Liver (tissue), 7 donors: ENCODE measurements at regions not wholly inside any gene's neighbourhood (a gene's known extent, or its start where the extent isn't known, plus 50 kb on each side); places are given as distances from the start of the nearest gene placed in this dataset.

ENCODE experiments used
- DNase-seq: peaks from one replicate; pipeline ENCODE4 v3.0.0-alpha.2; 2017; ENCODE audit warnings: low spot score
- H3K27ac ChIP-seq, 2 donors: one replicate each; pipeline ENCODE4 v1.7.0; 2013; ENCODE audit warnings: inconsistent platforms in 2 of 2, low read length in 2 of 2, control low read depth in 1 of 2, low read depth in 1 of 2, mild to moderate bottlenecking in 1 of 2
- H3K27me3 ChIP-seq, 4 donors: one replicate each; pipeline versions ENCODE4 v1.6.1 to v1.7.0; 2013; ENCODE audit warnings: low read length in 3 of 4, inconsistent platforms in 1 of 4, mild to moderate bottlenecking in 1 of 4, moderate library complexity in 1 of 4; ENCODE audit not compliant: control insufficient read depth in 4 of 4, insufficient read depth in 4 of 4
- H3K36me3 ChIP-seq, 4 donors: one replicate each; pipeline versions ENCODE4 v1.6.1 to v1.7.0; 2013; ENCODE audit warnings: low read length in 3 of 4, mild to moderate bottlenecking in 3 of 4, low read depth in 1 of 4, moderate library complexity in 1 of 4; ENCODE audit not compliant: control insufficient read depth in 4 of 4, insufficient read depth in 3 of 4
- H3K4me1 ChIP-seq, 4 donors: one replicate each; pipeline versions ENCODE4 v1.6.1 to v1.7.0; 2013; ENCODE audit warnings: low read length in 3 of 4, mild to moderate bottlenecking in 3 of 4, moderate library complexity in 1 of 4; ENCODE audit not compliant: control insufficient read depth in 4 of 4, insufficient read depth in 4 of 4
- H3K4me3 ChIP-seq, 3 donors: one replicate each; pipeline versions ENCODE4 v1.6.1 to v1.7.0; 2013; ENCODE audit warnings: low read length in 3 of 3, control low read depth in 1 of 3, low read depth in 1 of 3, mild to moderate bottlenecking in 1 of 3
- H3K9ac ChIP-seq, 2 donors: one replicate each; pipeline ENCODE4 v1.7.0; 2013; ENCODE audit warnings: low read length in 2 of 2, mild to moderate bottlenecking in 2 of 2, moderate library complexity in 2 of 2, control low read depth in 1 of 2, low read depth in 1 of 2
- H3K9me3 ChIP-seq, 4 donors: one replicate each; pipeline versions ENCODE4 v1.6.1 to v1.7.0; 2013; ENCODE audit warnings: low read length in 3 of 4; ENCODE audit not compliant: control insufficient read depth in 4 of 4
- ATF3 ChIP-seq: IDR thresholded peaks from 2 replicates; pipeline ENCODE4 v1.6.1; 2016; ENCODE audit warnings: antibody characterized with exemption
- EGR1 ChIP-seq, 2 donors: IDR thresholded peaks; 2 replicates each; pipeline ENCODE4 v1.6.1; 2016 to 2018; ENCODE audit warnings: antibody characterized with exemption in 2 of 2, low read depth in 2 of 2
- FOXA1 ChIP-seq: IDR thresholded peaks from 2 replicates; pipeline ENCODE4 v1.6.1; 2016; ENCODE audit warnings: antibody characterized with exemption
- FOXA2 ChIP-seq: IDR thresholded peaks from 2 replicates; pipeline ENCODE4 v1.6.1; 2016; ENCODE audit warnings: antibody characterized with exemption
- GABPA ChIP-seq, 2 donors: IDR thresholded peaks in 1 of 2; conservative IDR thresholded peaks in 1 of 2; 2 replicates each; pipeline ENCODE4 v1.6.1; 2016; ENCODE audit warnings: antibody characterized with exemption in 2 of 2, mild to moderate bottlenecking in 1 of 2, moderate library complexity in 1 of 2
- HNF4A ChIP-seq, 2 donors: conservative IDR thresholded peaks; 2 replicates each; pipeline ENCODE4 v1.6.1; 2016; ENCODE audit warnings: antibody characterized with exemption in 2 of 2, mild to moderate bottlenecking in 2 of 2
- HNF4G ChIP-seq: IDR thresholded peaks from 2 replicates; pipeline ENCODE4 v1.6.1; 2016; ENCODE audit warnings: antibody characterized with exemption
- JUND ChIP-seq, 2 donors: IDR thresholded peaks; 2 replicates each; pipeline ENCODE4 v1.6.1; 2016; ENCODE audit warnings: antibody characterized with exemption in 2 of 2
- MAX ChIP-seq: IDR thresholded peaks from 2 replicates; pipeline ENCODE4 v1.6.1; 2016; ENCODE audit warnings: antibody characterized with exemption
- NR2F2 ChIP-seq: IDR thresholded peaks from 2 replicates; pipeline ENCODE4 v1.6.1; 2016; ENCODE audit warnings: antibody characterized with exemption
- RAD21 ChIP-seq, 2 donors: IDR thresholded peaks; 2 replicates each; pipeline ENCODE4 v1.6.1; 2016; ENCODE audit warnings: antibody characterized with exemption in 2 of 2, mild to moderate bottlenecking in 2 of 2
- REST ChIP-seq: IDR thresholded peaks from 2 replicates; pipeline ENCODE4 v1.6.1; 2016; ENCODE audit warnings: antibody characterized with exemption, mild to moderate bottlenecking
- SP1 ChIP-seq: IDR thresholded peaks from 2 replicates; pipeline ENCODE4 v1.6.1; 2018; ENCODE audit warnings: antibody characterized with exemption, mild to moderate bottlenecking
- TAF1 ChIP-seq: conservative IDR thresholded peaks from 2 replicates; pipeline ENCODE4 v1.6.1; 2016; ENCODE audit warnings: antibody characterized with exemption, mild to moderate bottlenecking
- YY1 ChIP-seq: IDR thresholded peaks from 2 replicates; pipeline ENCODE4 v1.6.1; 2016; ENCODE audit warnings: antibody characterized with exemption, mild to moderate bottlenecking
- WGBS: extraction: QIAGEN DNeasy Blood & Tissue Kit; methylation state at CpG from one replicate; pipeline ENCODE4 v1.1.7; 2013; 5-methylcytosine and 5-hydroxymethylcytosine counted together
- donor health status: healthy.
- donor health status: healthy.
- donor health status: healthy.
- donor health status: healthy.

- Histone ChIP-seq H3K27me3 (peaks cover 0 to 3% (median 0%) of the 10 kb centered on the region in 4 donors), H3K4me1 (no peaks in the 10 kb centered on the region), H3K9me3 (peaks cover 0 to 4% (median 0%) of the 10 kb centered on the region in 4 donors), H3K36me3 (no peaks in the 10 kb centered on the region), H3K9ac (no peak overlapping the region), H3K4me3 (no peak overlapping the region), H3K27ac (no peak overlapping the region)
- no peak for DNase-seq
- 81% methylated on average over 2 of the region's 2 CpGs for WGBS
- TF ChIP-seq MAX (no peak), NR2F2 (no peak), TAF1 (no peak), HNF4A (conservative IDR thresholded peaks at IDR 0.05) (no peak), JUND (IDR thresholded peaks at IDR 0.05) (no peak), RAD21 (IDR thresholded peaks at IDR 0.05) (no peak), REST (no peak), GABPA (IDR thresholded peaks at IDR 0.05 in 1 of 2, conservative IDR thresholded peaks at IDR 0.05 in 1 of 2) (no peak), ATF3 (no peak), YY1 (no peak), SP1 (no peak), FOXA2 (no peak), EGR1 (IDR thresholded peaks at IDR 0.05; ENCODE audit: low read depth in 2 of 2) (no peak), FOXA1 (no peak)
Observed at GRCh38 chr16:54690306-54690705, 240.4 kb upstream of the IRX5 start.

GRCh38 chr16:54689072-54689865 is 241.4 kb upstream of the IRX5 start:
- TF ChIP-seq HNF4G (no peak), JUND (IDR thresholded peaks at IDR 0.05) (no peak), REST (no peak)
- Histone ChIP-seq H3K4me1 (no peaks in the 10 kb centered on the region), H3K36me3 (no peaks in the 10 kb centered on the region), H3K4me3 (no peak overlapping the region), H3K9ac (no peak overlapping the region), H3K27me3 (peaks cover 0 to 3% (median 0%) of the 10 kb centered on the region in 4 donors), H3K27ac (no peak overlapping the region), H3K9me3 (peaks cover 0 to 4% (median 0%) of the 10 kb centered on the region in 4 donors)
- DNase-seq, result no peak
- 92% methylated on average over 7 of the region's 7 CpGs for WGBS
